Fibroblast of peridontal ligament (primary cell): ENCODE measurements at regions not wholly inside any gene's neighbourhood (a gene's known extent, or its start where the extent isn't known, plus 50 kb on each side); places are given as distances from the start of the nearest gene placed in this dataset.

ENCODE experiments used
- DNase-seq: peaks from one replicate; pipeline ENCODE4 v3.0.0-alpha.2; 2010; ENCODE audit errors: extremely low read depth

DNA sequence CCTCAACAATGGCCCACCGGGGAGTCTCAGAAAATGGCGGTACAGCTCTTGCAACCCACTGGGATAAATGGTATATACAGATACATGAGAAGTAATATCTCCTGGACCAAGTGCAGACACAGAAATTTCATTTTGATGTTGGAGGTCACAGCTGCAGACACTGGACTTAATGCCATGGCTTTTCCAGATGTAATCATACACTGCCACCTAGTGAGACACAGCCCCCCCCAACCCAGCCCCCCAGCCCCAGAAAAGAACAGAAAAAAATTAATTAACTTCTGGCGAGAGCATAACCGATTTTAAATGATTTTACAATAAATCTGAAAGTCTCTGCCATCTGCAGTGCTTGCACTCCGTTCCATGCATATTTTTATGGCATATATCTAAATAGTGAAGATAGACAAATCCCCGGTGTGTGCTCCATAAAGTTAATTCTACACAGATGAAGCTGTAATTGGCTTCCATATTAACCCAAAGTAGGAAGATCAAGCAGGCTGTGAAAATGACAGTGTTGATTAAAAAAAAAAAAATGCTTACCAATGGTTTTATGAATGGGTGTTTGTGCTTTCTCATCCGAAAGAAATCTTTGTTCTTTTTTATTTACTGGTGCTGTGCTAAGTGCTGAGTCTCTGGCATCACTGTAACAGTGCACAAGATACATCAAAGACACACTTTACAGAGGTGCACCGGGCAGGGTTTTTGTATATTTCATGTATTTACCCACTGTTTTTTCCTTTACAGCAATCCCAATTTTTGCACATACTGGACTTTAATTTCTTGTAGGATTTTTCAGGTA lies 804.1 kb downstream of the TFAP2A start:
- DNase-seq, result no peak

DNA sequence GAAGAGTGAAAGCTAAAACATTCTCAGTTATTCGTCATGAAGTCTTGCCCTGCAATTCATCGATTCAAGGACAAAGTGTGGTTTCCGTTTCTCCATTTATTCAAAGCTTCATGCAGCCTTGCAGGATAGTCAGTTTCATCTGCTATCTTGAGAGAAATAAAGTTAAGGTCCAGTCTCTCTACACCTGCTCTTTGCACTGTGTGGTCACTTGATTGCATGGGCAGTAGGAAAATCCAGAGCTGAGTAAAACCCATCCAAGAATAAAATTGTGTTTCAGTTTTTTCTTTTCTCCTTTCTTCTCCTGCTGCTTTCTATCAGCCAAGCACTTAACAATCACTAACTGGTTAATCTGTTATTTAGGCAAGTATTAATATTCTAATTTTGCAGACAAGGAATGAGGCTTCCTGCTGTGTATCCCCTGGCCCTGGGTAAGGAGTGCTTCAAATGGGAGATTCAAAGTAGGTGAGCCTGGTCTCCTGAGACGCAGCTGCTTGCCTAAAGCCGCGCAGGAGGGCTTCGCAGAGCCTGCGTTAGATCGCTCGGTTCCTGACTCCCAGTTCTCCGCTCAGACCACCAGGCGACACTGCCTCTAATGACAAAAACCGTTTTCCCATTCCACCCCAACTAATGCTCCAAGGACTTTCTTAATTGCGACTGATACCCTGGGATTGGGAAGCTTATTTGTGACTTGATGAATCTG lies 808.3 kb downstream of the TFAP2A start:
- DNase-seq, result no peak

DNA sequence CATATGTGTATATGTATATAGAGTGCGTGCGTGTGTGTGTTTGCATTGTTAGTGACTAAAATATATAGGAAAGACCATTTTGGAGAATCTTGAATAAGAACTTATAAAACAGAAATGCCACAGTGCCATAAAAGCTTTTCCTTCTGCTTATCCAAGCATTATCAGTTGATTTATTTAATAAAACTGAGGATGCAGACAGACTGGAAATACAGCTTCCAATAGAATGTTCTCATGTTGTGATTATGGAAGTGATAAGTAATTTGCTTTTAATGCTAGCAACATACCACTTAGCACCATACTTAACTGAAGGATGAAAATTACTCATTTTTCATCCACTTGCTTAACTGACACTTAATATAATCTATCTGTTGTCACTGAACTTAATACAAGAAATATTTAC lies 820.1 kb downstream of the TFAP2A start:
- no peak for DNase-seq

DNA sequence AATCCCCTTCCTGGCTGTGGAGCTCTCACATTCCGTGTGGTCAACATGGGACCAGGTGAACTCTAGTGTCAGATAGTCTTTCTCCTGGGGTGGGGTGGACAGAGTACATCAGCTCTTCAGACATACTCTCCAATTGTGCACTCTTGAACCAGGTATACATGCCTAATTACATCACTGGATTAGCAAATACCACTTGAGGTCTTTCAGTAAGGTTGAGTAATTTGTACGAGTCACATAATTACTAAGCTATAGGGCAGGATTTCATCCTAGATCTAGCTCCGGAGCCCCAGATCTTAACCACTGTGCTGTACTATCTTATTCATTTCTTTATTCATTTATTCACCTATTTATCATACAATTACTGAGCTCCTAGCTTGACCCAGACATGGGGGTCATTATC lies 821.3 kb downstream of the TFAP2A start:
- no peak for DNase-seq

DNA sequence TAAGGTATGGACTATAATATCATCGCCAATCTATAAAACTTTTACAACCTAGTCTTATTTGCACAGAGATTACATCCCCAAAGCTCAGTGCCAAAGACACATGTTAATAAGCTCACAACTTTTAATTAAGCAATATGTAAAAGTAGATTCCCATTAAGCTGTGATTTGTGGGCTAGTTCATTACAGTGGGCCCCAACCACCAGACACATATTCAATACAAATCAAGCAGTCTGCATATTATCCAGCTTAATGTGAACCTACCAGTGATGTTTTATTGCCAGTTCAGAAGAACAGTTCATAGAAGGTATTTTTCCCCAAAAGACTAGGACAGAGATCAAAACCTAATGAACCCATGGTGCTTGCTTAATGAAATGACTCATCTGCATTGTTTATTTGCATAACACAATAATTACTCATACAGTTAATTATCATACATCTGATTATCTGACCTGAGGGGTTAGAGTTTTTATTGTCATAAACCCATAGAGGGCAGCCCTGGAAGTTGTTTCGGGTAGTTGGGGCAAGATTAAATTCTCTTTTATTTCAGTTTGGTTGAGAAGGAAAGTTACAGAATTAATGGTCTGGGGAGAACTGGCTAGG lies 831.0 kb downstream of the TFAP2A start:
- no peak for DNase-seq

DNA sequence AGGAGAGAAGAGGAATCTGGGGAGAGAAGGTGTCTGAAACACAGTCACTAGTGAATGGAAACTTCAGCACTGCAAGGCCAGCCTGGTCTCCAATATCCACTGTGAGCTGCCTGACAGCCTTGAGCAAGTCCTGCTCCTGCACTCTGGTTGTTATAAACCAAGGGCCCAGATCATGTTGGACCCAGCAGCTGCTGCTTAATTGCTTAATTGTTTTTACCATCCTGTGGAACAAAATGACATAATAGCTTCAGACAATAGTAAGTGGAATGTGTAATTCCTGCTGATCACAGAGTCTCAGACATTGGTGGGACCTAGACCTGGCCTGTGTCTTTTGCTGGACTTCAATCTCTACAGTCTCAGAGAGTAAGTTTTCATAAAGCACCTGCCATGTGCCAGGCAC lies 833.7 kb downstream of the TFAP2A start:
- no peak for DNase-seq

DNA sequence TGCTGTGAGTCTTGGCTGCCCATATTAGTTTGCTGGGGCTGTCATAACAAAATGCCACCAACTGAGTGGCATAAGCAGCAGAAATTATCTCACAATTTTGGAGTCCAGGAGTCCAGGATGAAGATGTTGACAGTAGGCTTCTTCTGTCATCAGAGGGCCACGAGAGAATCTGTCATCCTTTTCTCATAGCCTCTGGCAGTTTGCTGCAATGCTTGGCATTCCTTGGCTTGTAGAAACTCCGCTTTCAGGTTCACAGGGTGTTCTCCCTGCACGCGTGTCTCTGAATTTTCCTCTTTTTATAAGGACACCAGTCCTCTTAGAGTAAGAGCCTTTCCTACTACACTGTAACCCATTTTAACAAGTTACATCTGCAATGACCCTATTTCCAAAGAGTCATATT lies 838.4 kb downstream of the TFAP2A start:
- no peak for DNase-seq

DNA sequence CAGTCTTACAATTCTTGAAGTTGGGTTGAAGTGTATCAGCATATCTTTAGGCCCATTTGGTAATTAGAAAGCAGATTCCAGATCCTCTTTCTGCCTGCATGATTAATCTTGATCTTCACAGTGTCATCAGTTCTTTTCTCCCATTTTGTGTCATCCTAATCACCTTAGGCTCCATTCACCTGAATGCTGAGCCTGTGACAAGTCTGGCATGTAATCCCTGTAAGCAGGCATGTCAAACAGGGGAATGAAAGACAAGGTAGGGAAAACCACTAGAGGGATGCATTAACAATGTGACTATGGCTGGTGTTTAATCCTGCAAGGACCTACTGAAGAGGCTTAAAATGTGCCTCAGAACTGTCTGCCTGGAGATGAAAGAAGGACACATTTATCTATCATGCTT lies 848.8 kb downstream of the TFAP2A start:
- DNase-seq, result no peak

DNA sequence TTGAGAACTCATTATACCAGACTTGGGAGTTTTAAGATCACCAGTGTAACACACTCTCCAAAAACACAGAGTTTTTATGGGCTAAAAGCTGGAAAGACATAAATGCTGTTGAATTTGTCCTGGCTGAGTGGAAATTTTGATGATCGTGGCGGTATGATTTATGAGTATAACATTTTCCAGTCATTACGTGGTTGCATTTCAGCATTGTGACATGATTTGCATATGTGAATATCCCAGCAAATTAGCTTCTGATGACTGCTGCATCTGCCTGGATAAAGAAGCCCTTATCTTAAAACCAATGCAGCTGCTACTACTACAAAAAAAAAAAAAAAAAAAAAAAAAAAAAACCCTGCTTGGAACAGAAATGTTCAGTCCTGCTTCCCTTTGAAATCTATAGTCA lies 850.9 kb downstream of the TFAP2A start:
- no peak for DNase-seq

DNA sequence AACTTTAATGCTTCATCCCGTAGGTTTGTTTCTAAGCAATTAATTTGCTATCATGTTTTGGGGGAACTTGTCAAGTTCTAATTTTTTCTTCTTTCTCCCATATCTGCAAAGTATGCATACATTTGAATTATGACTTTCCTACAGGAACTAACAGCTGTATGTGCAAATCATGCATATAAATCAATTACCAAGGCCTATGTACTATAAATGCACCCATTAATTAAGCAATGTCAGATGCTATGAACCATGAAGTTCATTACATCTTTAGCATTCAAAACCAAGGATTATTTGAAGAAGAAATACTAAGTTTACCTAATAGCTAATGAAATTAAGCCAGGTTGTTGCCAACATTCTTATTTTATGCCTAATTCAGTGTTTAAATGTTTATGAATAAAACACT lies 851.3 kb downstream of the TFAP2A start:
- DNase-seq, result no peak

DNA sequence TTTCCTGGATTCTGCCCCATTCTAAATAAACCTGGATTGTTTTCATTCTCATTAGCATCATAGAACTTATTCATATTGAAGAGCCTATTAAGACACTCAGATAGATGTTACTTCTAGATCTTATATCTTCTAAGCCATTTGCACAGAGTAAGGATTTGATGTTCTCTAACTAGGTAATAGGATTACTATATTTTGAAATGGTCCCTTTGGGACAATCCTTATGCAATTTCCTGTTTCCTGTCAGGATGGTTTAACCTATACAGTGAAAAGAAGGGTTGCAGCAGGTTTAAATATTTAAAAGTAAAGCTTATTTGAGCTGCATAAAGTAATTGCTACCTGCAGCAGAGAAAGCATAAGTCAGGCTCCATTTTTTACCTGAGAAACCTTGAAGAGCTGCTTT lies 860.1 kb downstream of the TFAP2A start:
- no peak for DNase-seq

DNA sequence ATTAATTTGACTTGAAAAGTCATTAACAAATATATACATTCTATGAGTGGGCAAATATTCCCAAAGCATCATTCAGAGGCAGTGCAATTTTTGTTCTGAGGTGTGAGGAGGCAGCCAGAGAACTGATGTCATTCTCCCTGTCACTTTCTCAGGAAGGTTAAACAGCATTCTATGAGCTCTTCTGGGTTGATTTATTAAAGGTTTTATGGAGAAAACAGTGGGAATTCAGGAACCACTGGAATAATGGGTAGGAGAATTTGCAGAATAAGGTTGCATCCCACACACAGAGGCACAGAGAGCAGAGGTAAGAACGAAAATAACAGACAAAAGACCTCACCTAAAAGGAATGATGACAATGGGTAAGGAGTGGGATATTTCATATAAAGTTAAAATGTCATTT lies 860.6 kb downstream of the TFAP2A start:
- no peak for DNase-seq

DNA sequence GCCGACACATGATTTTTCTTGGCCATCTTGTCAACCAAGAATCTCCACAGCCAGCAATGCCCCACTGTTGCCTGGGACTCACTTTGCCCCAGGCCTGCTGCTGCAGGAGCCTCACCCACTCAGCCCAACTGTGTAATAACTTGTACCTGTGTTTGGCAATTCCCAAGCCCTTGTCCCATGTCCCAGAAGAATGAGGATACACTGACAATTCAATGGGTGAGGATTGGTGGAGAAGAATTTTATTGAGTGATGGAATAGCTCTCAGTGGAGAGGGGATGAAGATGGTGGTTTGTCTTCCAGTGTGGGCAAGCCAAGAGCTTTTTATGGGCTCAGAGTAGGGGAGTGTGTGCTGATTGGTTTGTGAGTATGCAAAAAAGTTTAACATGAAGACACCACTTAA lies 861.9 kb downstream of the TFAP2A start:
- DNase-seq, result no peak

DNA sequence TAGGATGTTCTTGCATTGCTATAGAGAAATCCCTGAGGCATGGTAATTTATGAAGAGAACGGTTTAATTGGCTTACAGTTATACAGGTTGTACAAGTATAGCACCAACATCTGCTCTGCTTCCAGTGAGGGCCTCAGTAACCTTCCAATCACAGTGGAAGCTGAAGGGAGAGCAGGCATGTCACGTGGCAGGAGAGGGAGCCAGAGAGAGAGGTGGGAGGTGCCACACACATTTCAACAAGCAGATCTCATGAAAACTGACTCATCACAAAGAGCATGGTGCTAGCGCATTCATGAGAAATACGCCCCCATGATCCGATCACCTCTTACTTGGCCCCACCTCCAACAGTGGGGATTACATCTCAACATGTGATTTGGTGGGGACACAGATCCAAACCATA lies 871.2 kb downstream of the TFAP2A start:
- DNase-seq, result no peak

DNA sequence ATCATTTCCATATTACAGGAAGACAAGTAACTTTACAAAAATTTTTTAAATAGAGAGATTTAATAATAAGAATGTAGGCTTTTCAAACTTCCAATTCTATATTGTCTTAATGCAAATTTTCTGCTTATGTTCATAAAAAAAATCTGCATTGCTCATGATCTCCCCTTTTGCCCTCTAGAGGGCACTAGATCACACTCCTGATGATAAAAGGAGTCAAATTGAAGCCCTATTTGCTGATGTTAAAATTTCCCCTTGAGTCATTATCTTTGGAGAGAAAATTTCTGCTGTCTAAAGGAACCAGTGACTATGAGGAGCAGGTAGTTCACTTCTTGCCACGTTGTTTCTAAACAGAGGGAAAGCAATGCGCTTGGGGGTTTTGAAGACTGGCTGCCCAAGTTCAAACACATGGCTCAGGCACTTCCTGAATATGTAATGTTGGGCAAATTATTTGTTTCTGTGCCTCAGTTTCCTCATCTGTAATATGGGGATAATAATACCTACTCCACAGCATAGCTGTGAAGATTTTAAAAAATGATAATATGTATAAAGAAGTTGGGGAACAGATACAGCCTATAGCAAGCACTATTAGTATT lies 874.2 kb downstream of the TFAP2A start:
- DNase-seq, result peak; percentile 31

DNA sequence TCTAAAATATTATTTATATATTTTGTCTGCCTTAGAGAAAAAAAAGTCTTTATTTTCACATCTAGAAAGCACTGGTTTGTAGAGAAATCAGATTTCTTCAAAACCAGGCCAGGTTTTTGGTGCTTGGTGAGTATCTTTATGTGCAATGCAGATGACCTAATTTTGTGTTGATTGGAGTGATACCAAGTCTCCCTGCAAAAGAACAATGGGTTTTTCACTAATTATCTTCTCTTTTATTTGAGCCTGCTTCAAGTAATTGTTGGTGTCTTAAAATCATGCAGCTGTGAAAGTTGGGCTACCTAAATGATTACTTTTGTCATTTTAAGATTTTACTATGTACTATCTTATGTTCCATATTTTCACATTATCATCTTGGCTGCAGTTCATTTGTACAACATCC lies 874.7 kb downstream of the TFAP2A start:
- DNase-seq, result no peak

DNA sequence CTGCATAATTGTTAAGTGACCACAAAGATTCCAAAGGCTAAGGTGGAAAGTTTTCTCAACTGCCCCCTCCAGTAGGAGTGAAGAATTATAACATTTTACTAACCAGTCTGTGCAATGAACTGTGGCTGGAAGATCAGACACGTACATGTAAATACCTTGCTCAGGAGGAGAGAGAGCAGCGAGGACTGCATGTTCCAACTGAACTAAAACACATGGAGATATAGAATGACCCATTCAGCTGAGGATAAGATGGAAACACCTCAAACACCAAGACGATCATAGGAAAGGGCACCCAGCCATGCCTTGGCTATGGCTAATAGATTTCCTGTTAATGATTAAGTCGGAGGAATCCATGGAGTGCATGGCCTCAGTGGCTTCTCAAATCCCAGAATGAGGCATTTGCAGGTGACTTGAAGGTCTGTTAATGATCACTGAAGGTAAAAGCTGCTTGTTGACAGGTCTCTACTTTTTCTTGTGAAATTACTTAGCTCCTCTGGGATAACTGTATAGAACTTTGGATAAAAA lies 875.6 kb downstream of the TFAP2A start:
- no peak for DNase-seq

DNA sequence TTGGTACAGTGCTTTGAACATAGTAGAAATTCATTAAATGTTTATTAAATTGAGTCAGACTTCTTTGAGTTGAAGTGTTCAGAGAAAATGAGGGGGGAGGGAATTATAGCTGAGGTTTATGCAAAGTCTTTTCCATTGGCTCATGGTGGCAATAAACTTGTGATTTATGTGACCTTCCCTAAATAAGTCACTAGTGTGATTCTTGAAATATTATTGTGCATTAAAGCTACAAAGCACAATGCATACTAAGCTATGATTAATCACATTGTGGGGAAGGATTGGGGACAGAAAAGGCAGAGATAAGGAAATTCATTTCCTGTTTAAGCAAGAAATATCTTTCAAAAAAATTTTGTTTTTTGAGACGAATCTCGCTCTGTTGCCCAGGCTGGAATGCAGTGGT lies 877.5 kb downstream of the TFAP2A start:
- no peak for DNase-seq

DNA sequence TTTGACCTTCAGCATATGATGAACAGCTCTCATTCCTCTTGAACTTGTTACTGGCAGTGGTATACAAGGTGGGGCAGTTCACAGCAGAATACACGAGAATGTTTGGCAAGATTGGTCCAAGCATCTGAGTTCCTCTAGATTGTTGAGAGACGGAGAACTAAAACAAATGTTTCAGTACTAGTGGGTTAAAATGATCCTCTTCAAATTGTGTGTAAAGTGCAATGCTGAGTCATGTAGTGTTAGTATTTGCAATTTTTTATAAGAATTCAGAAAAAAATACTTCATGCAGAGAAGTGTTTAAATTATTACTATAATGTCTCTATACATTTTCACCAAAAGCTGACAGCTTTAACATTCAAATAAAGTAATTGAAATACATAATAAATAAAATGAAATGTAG lies 879.8 kb downstream of the TFAP2A start:
- DNase-seq, result no peak

DNA sequence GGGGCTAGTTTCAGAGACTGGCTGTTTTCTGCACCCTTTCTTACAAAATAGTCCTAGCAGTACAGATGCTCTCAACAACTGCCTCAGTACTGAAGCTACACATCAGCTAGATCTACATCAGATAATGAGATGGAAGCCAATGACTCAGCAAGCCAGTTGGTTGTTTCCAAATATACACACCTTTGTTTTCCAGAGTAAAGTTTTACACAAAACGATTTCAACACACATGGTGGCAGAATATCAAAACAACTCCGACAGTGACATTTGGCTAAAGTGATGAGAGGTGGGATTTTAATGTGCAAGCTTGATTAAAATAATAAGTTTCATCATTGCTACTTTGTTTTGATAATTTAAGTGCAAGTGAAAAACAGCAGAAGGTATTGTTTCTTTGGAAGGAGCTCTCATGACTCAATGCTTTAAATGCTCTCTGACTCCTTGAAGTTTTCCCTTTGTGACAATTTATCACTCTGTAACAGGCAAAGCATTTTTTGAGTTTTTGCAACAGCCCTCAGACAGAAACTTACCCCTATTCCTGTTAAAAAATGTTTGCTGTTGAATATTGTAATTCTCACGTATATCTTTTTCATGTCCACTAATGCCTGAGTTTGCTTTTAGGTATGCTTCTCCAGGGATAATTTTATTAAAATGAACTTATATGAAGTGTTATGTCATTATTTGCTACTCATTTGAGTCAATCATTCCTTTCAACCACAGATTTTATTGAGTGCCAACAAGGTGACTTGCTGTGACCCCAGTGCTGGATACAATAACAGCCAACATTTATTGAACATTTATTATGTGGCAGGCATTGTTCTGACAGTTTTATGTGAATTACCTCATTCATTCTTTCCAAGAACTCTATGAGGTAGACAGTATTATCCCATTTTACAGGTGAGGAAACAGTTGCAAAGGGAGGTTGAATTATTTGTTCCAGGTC lies 882.0 kb downstream of the TFAP2A start:
- no peak for DNase-seq

DNA sequence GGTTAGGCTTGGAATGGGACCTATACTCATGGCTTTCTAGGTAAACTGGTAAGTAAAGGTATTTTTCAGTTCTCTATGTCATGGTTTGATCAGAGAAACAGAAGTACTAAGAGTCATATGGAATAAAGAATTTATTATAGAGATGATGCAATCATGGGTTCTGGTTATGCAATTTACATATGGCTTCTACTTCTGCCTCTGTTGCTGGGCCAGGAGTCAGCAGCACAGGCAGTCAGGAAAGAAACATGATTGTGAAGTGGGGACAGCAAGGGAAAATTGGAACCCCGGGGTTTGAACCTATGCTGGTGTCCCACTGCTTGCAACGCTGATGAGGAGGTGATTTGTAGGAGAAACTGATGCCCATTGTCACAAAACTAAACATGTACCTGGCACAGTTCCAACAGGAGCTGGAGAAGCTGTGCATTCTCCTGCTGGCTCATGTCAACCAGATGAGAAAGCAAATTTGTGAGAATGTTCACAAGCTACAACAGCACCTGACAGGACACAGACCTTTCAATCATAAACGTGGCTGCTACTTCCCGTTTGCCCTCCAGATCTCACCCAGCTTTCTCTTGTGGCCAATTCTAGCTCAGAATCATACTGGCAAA lies 887.1 kb downstream of the TFAP2A start:
- DNase-seq, result peak; percentile 7
